ENCODE measurements at regions not wholly inside any gene's neighbourhood (a gene's known extent, or its start where the extent isn't known, plus 50 kb on each side); places are given as distances from the start of the nearest gene placed in this dataset.

- no peak for DNase-seq
- 60 to 67% methylated on average over 3 of the region's 3 CpGs for WGBS, 2 donors
- TF ChIP-seq CTCF (IDR thresholded peaks at IDR 0.05) = no peak
- TF ChIP-seq POLR2A (IDR thresholded peaks at IDR 0.05) = no peak
Measured at GRCh38 chr22:22185217-22185616, 59.4 kb upstream of the VPREB1 start.

GRCh38 chr22:22184277-22184807 lies 60.2 kb upstream of the VPREB1 start:
- intact Hi-C loops (cut with DNase I) = no loop called here
- Histone ChIP-seq H3K4me1 (no peaks in the 10 kb centered on the region), H3K27me3 (no peaks in the 10 kb centered on the region), H3K4me3 (replicated peaks in 1 of 3) (no peak overlapping the region), H3K27ac (no peak overlapping the region), H3K9me3 (no peaks in the 10 kb centered on the region), H3K36me3 (no peaks in the 10 kb centered on the region)
- no peak for TF ChIP-seq POLR2A (IDR thresholded peaks at IDR 0.05)
- no peak for TF ChIP-seq CTCF (IDR thresholded peaks at IDR 0.05)
- no peak for DNase-seq
- WGBS, 2 donors = 64 to 71% methylated on average over 6 of the region's 6 CpGs

More at GRCh38 chr22:22185217-22185616, 59.4 kb upstream of the VPREB1 start:
- Histone ChIP-seq H3K27ac (no peak overlapping the region), H3K36me3 (no peaks in the 10 kb centered on the region), H3K9me3 (no peaks in the 10 kb centered on the region), H3K4me3 (replicated peaks in 1 of 3) (no peak overlapping the region), H3K4me1 (no peaks in the 10 kb centered on the region), H3K27me3 (no peaks in the 10 kb centered on the region)
- intact Hi-C loops (cut with DNase I) = no loop called here

- Histone ChIP-seq H3K36me3 (no peaks in the 10 kb centered on the region), H3K4me1 (no peaks in the 10 kb centered on the region), H3K9me3 (no peaks in the 10 kb centered on the region), H3K27me3 (no peaks in the 10 kb centered on the region), H3K27ac (no peak overlapping the region), H3K4me3 (replicated peaks in 1 of 3) (no peak overlapping the region)
- DNase-seq = no peak
- intact Hi-C loops (cut with DNase I) = no loop called here
- TF ChIP-seq CTCF (IDR thresholded peaks at IDR 0.05) = no peak
- no peak for TF ChIP-seq POLR2A (IDR thresholded peaks at IDR 0.05)
Measured at GRCh38 chr22:22182990-22183264, 61.7 kb upstream of the VPREB1 start.

GRCh38 chr22:22182218-22182989 lies 62.2 kb upstream of the VPREB1 start:
- WGBS, 2 donors = 78% methylated on average over 7 of the region's 7 CpGs
- H3K4me3 ChIP-seq (replicated peaks in 1 of 3) = no peak overlapping the region
- DNase-seq = no peak
- H3K27ac ChIP-seq = no peak overlapping the region
- no peaks in the 10 kb centered on the region for H3K9me3 ChIP-seq
- no peaks in the 10 kb centered on the region for H3K4me1 ChIP-seq
- TF ChIP-seq POLR2A (IDR thresholded peaks at IDR 0.05) (no peak), CTCF (IDR thresholded peaks at IDR 0.05) (no peak)
- intact Hi-C loops (cut with DNase I) = no loop called here
- H3K36me3 ChIP-seq = no peaks in the 10 kb centered on the region
- no peaks in the 10 kb centered on the region for H3K27me3 ChIP-seq

GRCh38 chr22:22181341-22181850 lies 63.2 kb upstream of the VPREB1 start:
- TF ChIP-seq POLR2A (IDR thresholded peaks at IDR 0.05) = no peak
- TF ChIP-seq CTCF (IDR thresholded peaks at IDR 0.05) = no peak
- Histone ChIP-seq H3K36me3 (no peaks in the 10 kb centered on the region), H3K4me1 (no peaks in the 10 kb centered on the region), H3K27ac (no peak overlapping the region), H3K9me3 (no peaks in the 10 kb centered on the region), H3K27me3 (no peaks in the 10 kb centered on the region), H3K4me3 (replicated peaks in 1 of 3) (no peak overlapping the region)
- WGBS, 2 donors = 60 to 64% methylated on average over 3 of the region's 3 CpGs
- DNase-seq = no peak
- intact Hi-C loops (cut with DNase I) = no loop called here
